Small intestine (tissue), 7 donors: ENCODE measurements at regions not wholly inside any gene's neighbourhood (a gene's known extent, or its start where the extent isn't known, plus 50 kb on each side); places are given as distances from the start of the nearest gene placed in this dataset.

Source experiments
- DNase-seq, 2 donors: peaks; one replicate each; pipeline versions ENCODE4 v3.0.0 to v3.0.0-alpha.2; 2013
- FAIRE-seq: peaks from 2 replicates; lab custom pipeline; 2012; peaks lifted over from hg19 to GRCh38; lab: Jason Lieb, UNC
- H3K27ac ChIP-seq, 3 donors: one replicate each; pipeline ENCODE4 v1.5.1; 2013; ENCODE audit warnings: low read length in 2 of 3, mild to moderate bottlenecking in 2 of 3, control low read depth in 1 of 3, inconsistent platforms in 1 of 3, low read depth in 1 of 3, moderate library complexity in 1 of 3
- H3K27me3 ChIP-seq, 3 donors: one replicate each; pipeline ENCODE4 v1.6.1; 2013; ENCODE audit warnings: low read length in 3 of 3, inconsistent platforms in 1 of 3; ENCODE audit not compliant: control insufficient read depth in 3 of 3, insufficient read depth in 3 of 3
- H3K36me3 ChIP-seq, 3 donors: one replicate each; pipeline ENCODE4 v1.6.1; 2013; ENCODE audit warnings: low read length in 3 of 3, inconsistent platforms in 1 of 3, low read depth in 1 of 3, mild to moderate bottlenecking in 1 of 3, moderate library complexity in 1 of 3; ENCODE audit not compliant: control insufficient read depth in 3 of 3, insufficient read depth in 2 of 3
- H3K4me1 ChIP-seq, 3 donors: one replicate each; pipeline ENCODE4 v1.6.1; 2013; ENCODE audit warnings: low read length in 2 of 3, inconsistent platforms in 1 of 3, low read depth in 1 of 3, mild to moderate bottlenecking in 1 of 3, moderate library complexity in 1 of 3; ENCODE audit not compliant: control insufficient read depth in 3 of 3, insufficient read depth in 2 of 3
- H3K4me3 ChIP-seq, 3 donors: one replicate each; pipeline ENCODE4 v1.5.1; 2013; ENCODE audit warnings: low read length in 3 of 3, control low read depth in 1 of 3, inconsistent platforms in 1 of 3, low read depth in 1 of 3, mild to moderate bottlenecking in 1 of 3, moderate library complexity in 1 of 3
- H3K9me3 ChIP-seq, 2 donors: one replicate each; pipeline ENCODE4 v1.6.1; 2013; ENCODE audit warnings: low read depth in 1 of 2, low read length in 1 of 2; ENCODE audit not compliant: control insufficient read depth in 2 of 2, insufficient read depth in 1 of 2
- WGBS, 3 donors: extraction: QIAGEN DNeasy Blood & Tissue Kit; methylation state at CpG; one replicate each; pipeline ENCODE4 v1.1.7; 2013; 5-methylcytosine and 5-hydroxymethylcytosine counted together
- donor health status: healthy with polysubstance abuse.
- donor health status: control.
- donor health status: control.
- donor health status: Bipolar disorder and iron deficiency.
- donor health status: healthy.

- H3K27me3 ChIP-seq = peaks cover 0 to 3% (median 0%) of the 10 kb centered on the region in 3 donors
- H3K9me3 ChIP-seq = no peaks in the 10 kb centered on the region
- WGBS, 3 donors = 76 to 90% (median 77%) methylated on average over 2 of the region's 2 CpGs
- FAIRE-seq = no peak
- DNase-seq = no peak
- H3K4me3 ChIP-seq = no peak overlapping the region
- no peak overlapping the region for H3K27ac ChIP-seq
- H3K4me1 ChIP-seq = no peaks in the 10 kb centered on the region
- H3K36me3 ChIP-seq = no peaks in the 10 kb centered on the region
These were observed 527.7 kb downstream of the TNS1 start for GRCh38 chr2:217475101-217475500.

GRCh38 chr2:217471319-217471718 lies 531.5 kb downstream of the TNS1 start:
- Histone ChIP-seq H3K36me3 (no peaks in the 10 kb centered on the region), H3K4me3 (no peak overlapping the region), H3K9me3 (no peaks in the 10 kb centered on the region), H3K4me1 (no peaks in the 10 kb centered on the region), H3K27ac (no peak overlapping the region), H3K27me3 (peaks cover 0 to 3% (median 0%) of the 10 kb centered on the region in 3 donors)
- FAIRE-seq (no peak), DNase-seq (no peak)
- 91 to 100% (median 91%) methylated on average over 1 of the region's 1 CpG for WGBS, 3 donors

GRCh38 chr2:217469203-217469810 lies 533.5 kb downstream of the TNS1 start:
- H3K27me3 ChIP-seq = peaks cover 0 to 3% (median 0%) of the 10 kb centered on the region in 3 donors
- WGBS, 3 donors = 82 to 88% (median 84%) methylated on average over 2 of the region's 2 CpGs
- H3K36me3 ChIP-seq = no peaks in the 10 kb centered on the region
- no peak overlapping the region for H3K4me3 ChIP-seq
- H3K27ac ChIP-seq = no peak overlapping the region
- DNase-seq (no peak), FAIRE-seq (no peak)
- H3K4me1 ChIP-seq = no peaks in the 10 kb centered on the region
- no peaks in the 10 kb centered on the region for H3K9me3 ChIP-seq

GRCh38 chr2:217468042-217468830 lies 534.6 kb downstream of the TNS1 start:
- no peak for FAIRE-seq
- Histone ChIP-seq H3K27ac (no peak overlapping the region), H3K4me1 (no peaks in the 10 kb centered on the region), H3K4me3 (no peak overlapping the region), H3K36me3 (no peaks in the 10 kb centered on the region), H3K27me3 (no peaks in the 10 kb centered on the region), H3K9me3 (no peaks in the 10 kb centered on the region)
- 56 to 70% (median 70%) methylated on average over 2 of the region's 2 CpGs for WGBS, 3 donors
- DNase-seq = no peak

- H3K9me3 ChIP-seq = no peaks in the 10 kb centered on the region
- WGBS, 3 donors = 65 to 81% (median 81%) methylated on average over 8 of the region's 8 CpGs
- H3K4me1 ChIP-seq = no peaks in the 10 kb centered on the region
- no peak overlapping the region for H3K27ac ChIP-seq
- no peak overlapping the region for H3K4me3 ChIP-seq
- DNase-seq = no peak
- FAIRE-seq = no peak
- H3K27me3 ChIP-seq = no peaks in the 10 kb centered on the region
- no peaks in the 10 kb centered on the region for H3K36me3 ChIP-seq
These were observed 535.5 kb downstream of the TNS1 start for GRCh38 chr2:217467331-217467730.

DNA sequence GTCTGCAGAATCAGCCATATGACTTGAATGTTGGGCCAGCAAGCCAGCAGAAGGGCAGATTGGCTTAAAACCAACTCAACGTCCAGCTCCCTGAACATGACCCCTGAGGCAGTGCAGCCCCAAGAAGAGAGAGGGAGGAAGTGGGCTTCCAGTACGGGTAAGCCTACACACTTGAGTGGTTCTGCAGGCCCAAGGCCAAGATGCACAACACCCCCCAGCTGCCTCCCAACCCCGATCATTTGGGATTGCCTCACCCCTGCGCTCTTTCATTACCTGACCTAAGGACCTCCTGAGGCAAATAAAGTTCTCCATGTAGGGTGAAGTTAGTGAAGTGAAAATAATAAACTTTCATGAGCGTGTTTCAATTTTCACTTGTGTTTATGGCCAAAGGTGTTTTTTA lies 536.0 kb downstream of the TNS1 start:
- H3K9me3 ChIP-seq = no peaks in the 10 kb centered on the region
- H3K27me3 ChIP-seq = no peaks in the 10 kb centered on the region
- H3K4me3 ChIP-seq = no peak overlapping the region
- no peaks in the 10 kb centered on the region for H3K4me1 ChIP-seq
- WGBS, 3 donors = 78 to 88% (median 81%) methylated on average over 5 of the region's 5 CpGs
- H3K27ac ChIP-seq = no peak overlapping the region
- no peak for FAIRE-seq
- no peak for DNase-seq
- H3K36me3 ChIP-seq = no peaks in the 10 kb centered on the region

GRCh38 chr2:217466104-217466503 lies 536.7 kb downstream of the TNS1 start:
- no peaks in the 10 kb centered on the region for H3K36me3 ChIP-seq
- 88 to 93% (median 92%) methylated on average over 4 of the region's 4 CpGs for WGBS, 3 donors
- H3K27ac ChIP-seq = no peak overlapping the region
- no peak overlapping the region for H3K4me3 ChIP-seq
- H3K9me3 ChIP-seq = no peaks in the 10 kb centered on the region
- FAIRE-seq = no peak
- no peaks in the 10 kb centered on the region for H3K27me3 ChIP-seq
- H3K4me1 ChIP-seq = no peaks in the 10 kb centered on the region
- DNase-seq = no peak

DNA sequence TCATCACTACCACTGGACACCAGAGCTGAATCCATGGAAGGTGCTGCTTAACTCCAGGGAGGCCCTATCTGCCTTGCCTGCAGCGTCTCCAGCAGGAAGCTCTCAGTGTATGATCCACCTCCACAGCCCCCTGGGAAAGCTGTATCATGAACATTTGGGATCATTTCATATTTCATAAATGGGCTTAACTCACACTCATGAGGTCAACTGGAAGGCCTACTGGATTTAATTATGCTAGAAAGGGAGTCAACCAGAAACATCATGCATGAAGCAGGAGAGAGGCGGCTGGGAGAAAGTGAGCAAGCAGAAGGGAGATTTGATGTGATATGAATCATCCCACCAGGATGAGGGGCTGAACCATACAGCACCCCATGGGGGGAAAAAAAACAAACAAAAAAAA lies 537.7 kb downstream of the TNS1 start:
- FAIRE-seq = no peak
- Histone ChIP-seq H3K9me3 (no peaks in the 10 kb centered on the region), H3K4me1 (no peaks in the 10 kb centered on the region), H3K27ac (no peak overlapping the region), H3K27me3 (no peaks in the 10 kb centered on the region), H3K4me3 (no peak overlapping the region), H3K36me3 (no peaks in the 10 kb centered on the region)
- 76 to 93% (median 91%) methylated on average over 2 of the region's 2 CpGs for WGBS, 3 donors
- DNase-seq = no peak
